Calu3 (cell line): ENCODE measurements at regions not wholly inside any gene's neighbourhood (a gene's known extent, or its start where the extent isn't known, plus 50 kb on each side); places are given as distances from the start of the nearest gene placed in this dataset.
"Not testable (repeated sequence)": the region's sequence is repeated elsewhere in the genome, so short reads cannot be mapped to it uniquely, and the experiment has no call there.

Experiments used
- BruUV-seq: library from RNA; stranded (reverse); fragments of 400-500 nt; replicated peaks from 2 replicates; lab custom pipeline; 2021; lab: Mats Ljungman, UMichigan
- CTCF ChIA-PET: fragments of 300-600 bp; sonication (Branson Sonifier 250); formaldehyde crosslinking; loops from one replicate; lab custom pipeline; 2022; ENCODE audit warnings: antibody characterized with exemption; lab: Charles Lee
- DNase-seq: peaks from one replicate; pipeline ENCODE4 v3.0.0; 2022
- H3K27ac Mint-ChIP-seq: one replicate; pipeline ENCODE4 v1.8.0; 2022; ENCODE audit warnings: mixed read lengths; ENCODE audit not compliant: unreplicated experiment
- H3K27me3 Mint-ChIP-seq: one replicate; pipeline ENCODE4 v1.8.0; 2022; ENCODE audit warnings: mixed read lengths; ENCODE audit not compliant: unreplicated experiment
- H3K36me3 Mint-ChIP-seq: one replicate; pipeline ENCODE4 v1.8.0; 2022; ENCODE audit warnings: mild to moderate bottlenecking, moderate library complexity, mixed read lengths; ENCODE audit not compliant: insufficient read depth, unreplicated experiment
- H3K4me1 Mint-ChIP-seq: one replicate; pipeline ENCODE4 v1.8.0; 2022; ENCODE audit warnings: mild to moderate bottlenecking, low read depth, mixed read lengths; ENCODE audit not compliant: unreplicated experiment
- H3K4me3 Mint-ChIP-seq: one replicate; pipeline ENCODE4 v1.8.0; 2022; ENCODE audit warnings: mild to moderate bottlenecking, low read depth, moderate library complexity, mixed read lengths; ENCODE audit not compliant: unreplicated experiment
- H3K9me3 Mint-ChIP-seq: one replicate; pipeline ENCODE4 v1.8.0; 2022; ENCODE audit warnings: low read depth, mixed read lengths; ENCODE audit not compliant: unreplicated experiment
- intact Hi-C: fragments of 100-400 bp; cut with micrococcal nuclease; formaldehyde crosslinking; loops from one replicate; pipeline ENCODE4 v1.10.0; 2022; ENCODE audit not compliant: unreplicated experiment
- TF ChIP-seq, protein P1 (sequence below): fragments of 200-600 bp; IDR thresholded peaks from one replicate; pipeline ENCODE4 v1.8.0; 2022; ENCODE audit warnings: antibody characterized with exemption; ENCODE audit not compliant: unreplicated experiment

DNA sequence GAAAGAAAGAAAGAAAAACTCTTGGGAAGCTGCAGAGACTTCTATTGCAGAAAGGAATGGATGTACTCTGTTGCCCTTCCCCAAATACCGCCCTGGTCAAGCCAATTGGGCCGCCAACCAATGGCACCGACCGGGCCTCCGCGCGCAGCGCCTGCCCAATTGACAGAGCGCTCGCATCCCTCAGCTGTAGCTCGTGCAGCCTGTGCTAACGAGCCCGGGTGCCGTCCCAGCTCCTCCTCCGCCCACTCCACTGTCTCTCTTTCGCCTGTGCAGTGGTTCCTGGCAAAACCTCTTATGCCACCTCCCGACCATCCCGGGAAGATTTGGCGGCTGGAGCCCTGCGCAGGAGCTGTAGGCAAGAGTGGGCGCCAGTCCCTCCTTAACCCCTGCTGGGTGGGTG lies 304.2 kb upstream of the DPP6 start:
- H3K27ac Mint-ChIP-seq, H3K4me1 Mint-ChIP-seq, intact Hi-C loops: not testable (repeated sequence)

GRCh38 chr7:153748885-153749284 lies 303.3 kb upstream of the DPP6 start:
- H3K27ac Mint-ChIP-seq, H3K9me3 Mint-ChIP-seq, CTCF ChIA-PET, H3K36me3 Mint-ChIP-seq, intact Hi-C loops, H3K4me1 Mint-ChIP-seq, H3K27me3 Mint-ChIP-seq, H3K4me3 Mint-ChIP-seq, DNase-seq, BruUV-seq: not testable (repeated sequence)

More for the DNA sequence above, 304.2 kb upstream of the DPP6 start:
- H3K9me3 Mint-ChIP-seq, H3K27me3 Mint-ChIP-seq, H3K36me3 Mint-ChIP-seq, DNase-seq, BruUV-seq, H3K4me3 Mint-ChIP-seq, CTCF ChIA-PET: not testable (repeated sequence)

DNA sequence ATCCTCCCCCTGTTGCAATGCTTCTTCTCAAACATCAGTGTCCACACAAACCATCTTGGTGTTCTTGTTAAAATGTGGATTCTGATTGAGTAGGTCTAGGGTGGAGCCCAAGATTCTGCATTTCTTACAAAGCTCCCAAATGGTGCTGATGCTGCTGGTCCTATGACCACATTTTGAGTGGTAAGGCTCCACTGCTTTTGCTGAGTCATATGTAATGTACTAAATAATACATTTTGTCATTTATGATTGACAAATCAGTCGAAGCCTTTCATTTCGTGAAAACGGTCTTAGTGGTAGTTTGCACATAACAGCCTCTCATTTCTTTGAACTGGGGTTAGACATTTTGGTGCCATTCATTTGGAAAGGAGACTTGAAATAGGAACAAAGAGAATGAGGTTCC lies 286.3 kb upstream of the DPP6 start:
- H3K27ac Mint-ChIP-seq, H3K4me1 Mint-ChIP-seq, H3K4me3 Mint-ChIP-seq, intact Hi-C loops, H3K36me3 Mint-ChIP-seq, DNase-seq, H3K27me3 Mint-ChIP-seq, CTCF ChIA-PET, BruUV-seq: not testable (repeated sequence)
- peaks cover 14% of the 10 kb centered on the region for H3K9me3 Mint-ChIP-seq

- DNase-seq, H3K4me1 Mint-ChIP-seq, BruUV-seq, H3K36me3 Mint-ChIP-seq, H3K27me3 Mint-ChIP-seq, CTCF ChIA-PET, H3K4me3 Mint-ChIP-seq, H3K27ac Mint-ChIP-seq, intact Hi-C loops: not testable (repeated sequence)
- H3K9me3 Mint-ChIP-seq: peaks cover 14% of the 10 kb centered on the region
These were observed 285.3 kb upstream of the DPP6 start for GRCh38 chr7:153766926-153767325.

GRCh38 chr7:153772966-153773365 lies 279.2 kb upstream of the DPP6 start:
- BruUV-seq: no TSS peak
- H3K27ac Mint-ChIP-seq: no peak overlapping the region
- intact Hi-C loops: no loop called here
- H3K36me3 Mint-ChIP-seq: no peaks in the 10 kb centered on the region
- H3K4me1 Mint-ChIP-seq: no peaks in the 10 kb centered on the region
- peaks cover 10% of the 10 kb centered on the region for H3K9me3 Mint-ChIP-seq
- no peaks in the 10 kb centered on the region for H3K27me3 Mint-ChIP-seq
- H3K4me3 Mint-ChIP-seq: no peak overlapping the region
- no peak for DNase-seq
- CTCF ChIA-PET: no interaction called here
- TF ChIP-seq, protein P1, sequence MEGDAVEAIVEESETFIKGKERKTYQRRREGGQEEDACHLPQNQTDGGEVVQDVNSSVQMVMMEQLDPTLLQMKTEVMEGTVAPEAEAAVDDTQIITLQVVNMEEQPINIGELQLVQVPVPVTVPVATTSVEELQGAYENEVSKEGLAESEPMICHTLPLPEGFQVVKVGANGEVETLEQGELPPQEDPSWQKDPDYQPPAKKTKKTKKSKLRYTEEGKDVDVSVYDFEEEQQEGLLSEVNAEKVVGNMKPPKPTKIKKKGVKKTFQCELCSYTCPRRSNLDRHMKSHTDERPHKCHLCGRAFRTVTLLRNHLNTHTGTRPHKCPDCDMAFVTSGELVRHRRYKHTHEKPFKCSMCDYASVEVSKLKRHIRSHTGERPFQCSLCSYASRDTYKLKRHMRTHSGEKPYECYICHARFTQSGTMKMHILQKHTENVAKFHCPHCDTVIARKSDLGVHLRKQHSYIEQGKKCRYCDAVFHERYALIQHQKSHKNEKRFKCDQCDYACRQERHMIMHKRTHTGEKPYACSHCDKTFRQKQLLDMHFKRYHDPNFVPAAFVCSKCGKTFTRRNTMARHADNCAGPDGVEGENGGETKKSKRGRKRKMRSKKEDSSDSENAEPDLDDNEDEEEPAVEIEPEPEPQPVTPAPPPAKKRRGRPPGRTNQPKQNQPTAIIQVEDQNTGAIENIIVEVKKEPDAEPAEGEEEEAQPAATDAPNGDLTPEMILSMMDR: no peak

DNA sequence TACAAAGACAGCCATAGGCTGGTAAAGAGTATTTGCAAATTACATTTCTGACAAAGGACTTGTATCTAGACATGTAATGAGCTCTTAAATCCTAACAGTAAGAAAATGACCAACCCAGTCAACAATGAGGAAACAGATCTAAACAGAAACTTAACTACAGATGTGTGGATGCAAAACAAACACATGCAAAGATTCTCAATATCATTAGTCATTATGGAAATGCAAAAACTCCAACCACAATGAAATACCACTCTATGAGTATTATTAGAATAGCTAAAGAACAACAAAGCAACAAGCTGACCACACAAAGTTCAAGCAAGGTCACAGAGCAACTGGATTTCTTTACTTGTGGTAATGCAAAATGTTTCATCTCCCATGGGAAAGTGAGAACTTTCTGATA lies 275.3 kb upstream of the DPP6 start:
- CTCF ChIA-PET, intact Hi-C loops, DNase-seq, H3K4me1 Mint-ChIP-seq, H3K36me3 Mint-ChIP-seq, H3K27ac Mint-ChIP-seq, H3K27me3 Mint-ChIP-seq, H3K4me3 Mint-ChIP-seq, BruUV-seq, H3K9me3 Mint-ChIP-seq: not testable (repeated sequence)

DNA sequence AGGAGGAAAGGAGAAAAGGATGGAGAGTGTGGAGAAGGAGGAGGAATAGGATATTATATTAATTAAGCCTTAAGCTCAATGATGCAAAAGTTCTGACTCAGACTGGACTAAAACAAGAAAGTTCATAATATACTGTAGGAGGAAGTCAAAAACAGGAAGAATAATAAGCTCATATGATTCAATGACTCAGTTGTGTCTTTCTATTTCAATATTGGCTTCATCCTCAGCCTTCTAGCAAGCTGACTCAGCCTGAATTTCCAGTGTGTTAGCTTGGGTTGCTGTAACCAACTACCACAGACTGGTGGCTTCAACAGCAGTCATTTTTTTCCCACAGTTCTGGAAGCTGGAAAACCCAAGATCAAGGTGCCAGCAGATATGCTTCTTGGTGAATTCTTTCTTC lies 254.8 kb upstream of the DPP6 start:
- DNase-seq, H3K27me3 Mint-ChIP-seq, H3K4me3 Mint-ChIP-seq, H3K9me3 Mint-ChIP-seq, BruUV-seq, H3K27ac Mint-ChIP-seq, H3K4me1 Mint-ChIP-seq, H3K36me3 Mint-ChIP-seq, intact Hi-C loops: not testable (repeated sequence)
- CTCF ChIA-PET: interaction anchor here (0.5 kb wide), 1 partner anchor 16 kb away, joined by 3 read pairs; no protein-coding TSS in a partner anchor
